ENCODE measurements at regions not wholly inside any gene's neighbourhood (a gene's known extent, or its start where the extent isn't known, plus 50 kb on each side); places are given as distances from the start of the nearest gene placed in this dataset.
A peak's percentile ranks its signal among the peaks of the same experiment; 100 is the strongest.

DNA sequence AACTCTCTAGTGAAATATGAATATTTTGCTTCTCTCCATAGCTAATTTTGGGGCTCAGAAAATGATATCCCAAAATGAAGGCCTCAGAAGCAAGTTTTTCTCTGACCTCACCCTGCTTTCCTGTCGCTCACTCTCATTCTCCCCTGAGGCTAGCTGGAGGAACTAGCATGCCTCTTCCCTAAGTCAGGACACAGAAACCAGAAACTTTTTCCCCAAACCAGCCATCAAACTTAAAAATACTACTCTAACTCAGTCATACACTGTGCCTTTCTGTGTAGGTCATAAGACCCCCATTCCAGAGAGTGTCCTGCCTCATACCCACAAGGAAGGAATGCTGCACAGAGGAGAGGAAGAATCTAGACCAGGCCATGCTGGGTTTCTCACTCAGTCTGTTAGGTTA lies 329.6 kb downstream of the PCDH20 start:
- Mint-ChIP-seq H3K27me3 (ENCODE audit: low read depth) (peaks cover 9% of the 10 kb centered on the region; the same call in 1 of the 2 replicates), H3K4me1 (peaks cover 66% of the 10 kb centered on the region), H3K27ac (peak overlapping the region; percentile 87), H3K4me3 (no peak overlapping the region), H3K36me3 (peaks cover 20% of the 10 kb centered on the region), H3K9me3 (peaks cover 25% of the 10 kb centered on the region)
- CTCF ChIA-PET = no interaction called here
- POLR2A ChIA-PET = no interaction called here
- peak; percentile 47 for ATAC-seq
- TF ChIP-seq, protein P1, sequence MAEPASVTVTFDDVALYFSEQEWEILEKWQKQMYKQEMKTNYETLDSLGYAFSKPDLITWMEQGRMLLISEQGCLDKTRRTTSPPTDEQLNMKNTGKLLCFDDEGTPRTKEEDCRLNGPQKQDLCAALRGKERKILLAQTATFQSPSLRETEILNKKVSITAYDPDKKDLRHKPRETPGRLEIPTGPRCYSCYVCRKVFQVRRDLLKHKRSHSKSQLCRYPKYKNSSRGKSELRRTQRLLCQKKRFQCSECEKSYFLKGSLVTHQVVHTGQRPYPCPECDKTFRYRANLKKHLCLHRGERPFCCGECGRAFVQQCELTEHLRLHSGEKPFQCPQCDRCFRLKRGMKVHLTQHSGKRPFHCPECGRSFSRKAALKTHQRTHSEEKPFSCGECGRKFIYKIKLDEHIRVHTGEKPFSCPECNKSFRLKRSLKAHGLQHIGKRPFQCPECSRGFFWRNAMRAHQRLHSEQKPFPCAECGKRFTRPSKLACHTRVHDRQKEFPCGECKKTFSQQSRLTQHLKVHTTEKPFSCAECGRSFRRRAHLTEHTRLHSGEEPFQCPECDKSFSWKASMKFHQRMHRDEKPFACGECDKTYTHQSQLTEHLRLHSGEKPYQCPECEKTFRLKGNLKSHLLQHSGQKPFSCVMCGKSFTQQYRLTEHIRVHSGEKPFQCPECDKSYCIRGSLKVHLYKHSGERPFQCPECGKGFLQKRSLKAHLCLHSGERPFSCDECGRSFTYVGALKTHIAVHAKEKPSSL (CRISPR knock-in tag; conservative IDR thresholded peaks at IDR 0.05) = no peak
- TF ChIP-seq CBFB (CRISPR knock-in tag; IDR thresholded peaks at IDR 0.05; ENCODE audit: low read depth) = no peak
- no peak for TF ChIP-seq SMAD3 (CRISPR knock-in tag; IDR thresholded peaks at IDR 0.05; ENCODE audit: borderline replicate concordance)
- TF ChIP-seq, protein P2, sequence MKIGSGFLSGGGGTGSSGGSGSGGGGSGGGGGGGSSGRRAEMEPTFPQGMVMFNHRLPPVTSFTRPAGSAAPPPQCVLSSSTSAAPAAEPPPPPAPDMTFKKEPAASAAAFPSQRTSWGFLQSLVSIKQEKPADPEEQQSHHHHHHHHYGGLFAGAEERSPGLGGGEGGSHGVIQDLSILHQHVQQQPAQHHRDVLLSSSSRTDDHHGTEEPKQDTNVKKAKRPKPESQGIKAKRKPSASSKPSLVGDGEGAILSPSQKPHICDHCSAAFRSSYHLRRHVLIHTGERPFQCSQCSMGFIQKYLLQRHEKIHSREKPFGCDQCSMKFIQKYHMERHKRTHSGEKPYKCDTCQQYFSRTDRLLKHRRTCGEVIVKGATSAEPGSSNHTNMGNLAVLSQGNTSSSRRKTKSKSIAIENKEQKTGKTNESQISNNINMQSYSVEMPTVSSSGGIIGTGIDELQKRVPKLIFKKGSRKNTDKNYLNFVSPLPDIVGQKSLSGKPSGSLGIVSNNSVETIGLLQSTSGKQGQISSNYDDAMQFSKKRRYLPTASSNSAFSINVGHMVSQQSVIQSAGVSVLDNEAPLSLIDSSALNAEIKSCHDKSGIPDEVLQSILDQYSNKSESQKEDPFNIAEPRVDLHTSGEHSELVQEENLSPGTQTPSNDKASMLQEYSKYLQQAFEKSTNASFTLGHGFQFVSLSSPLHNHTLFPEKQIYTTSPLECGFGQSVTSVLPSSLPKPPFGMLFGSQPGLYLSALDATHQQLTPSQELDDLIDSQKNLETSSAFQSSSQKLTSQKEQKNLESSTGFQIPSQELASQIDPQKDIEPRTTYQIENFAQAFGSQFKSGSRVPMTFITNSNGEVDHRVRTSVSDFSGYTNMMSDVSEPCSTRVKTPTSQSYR (CRISPR knock-in tag; IDR thresholded peaks at IDR 0.05) = no peak
- DNase-seq (ENCODE audit: low spot score) = no peak

DNA sequence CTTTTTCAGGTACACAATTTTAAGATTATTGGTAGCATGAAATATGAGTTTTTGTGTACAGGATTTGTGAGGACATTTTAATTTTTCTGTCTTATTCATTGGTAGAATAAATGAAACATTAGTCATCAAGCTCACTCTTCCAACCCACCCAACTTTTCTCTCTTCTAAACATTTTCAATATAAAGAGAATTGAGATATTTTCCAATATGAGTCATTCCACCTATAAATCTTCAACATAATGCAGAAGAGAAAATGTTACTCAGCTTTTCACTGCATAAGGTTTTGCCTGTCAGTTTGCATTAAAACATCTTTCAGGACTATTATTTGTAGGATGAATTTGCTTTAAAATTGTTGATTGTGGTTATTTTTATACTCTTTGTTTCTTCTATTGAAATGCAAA lies 330.7 kb downstream of the PCDH20 start:
- Mint-ChIP-seq H3K4me1 (peaks cover 67% of the 10 kb centered on the region), H3K4me3 (no peak overlapping the region), H3K27ac (peak overlapping the region; percentile 77), H3K9me3 (peaks cover 31% of the 10 kb centered on the region), H3K36me3 (peaks cover 19% of the 10 kb centered on the region), H3K27me3 (ENCODE audit: low read depth) (peaks cover 9% of the 10 kb centered on the region; the same call in 1 of the 2 replicates)
- CTCF ChIA-PET = no interaction called here
- POLR2A ChIA-PET = no interaction called here
- ATAC-seq (no peak), DNase-seq (ENCODE audit: low spot score) (no peak)
- no peak for TF ChIP-seq NR3C1 (CRISPR knock-in tag; conservative IDR thresholded peaks at IDR 0.05; ENCODE audit: low read depth)
- TF ChIP-seq, protein P3, sequence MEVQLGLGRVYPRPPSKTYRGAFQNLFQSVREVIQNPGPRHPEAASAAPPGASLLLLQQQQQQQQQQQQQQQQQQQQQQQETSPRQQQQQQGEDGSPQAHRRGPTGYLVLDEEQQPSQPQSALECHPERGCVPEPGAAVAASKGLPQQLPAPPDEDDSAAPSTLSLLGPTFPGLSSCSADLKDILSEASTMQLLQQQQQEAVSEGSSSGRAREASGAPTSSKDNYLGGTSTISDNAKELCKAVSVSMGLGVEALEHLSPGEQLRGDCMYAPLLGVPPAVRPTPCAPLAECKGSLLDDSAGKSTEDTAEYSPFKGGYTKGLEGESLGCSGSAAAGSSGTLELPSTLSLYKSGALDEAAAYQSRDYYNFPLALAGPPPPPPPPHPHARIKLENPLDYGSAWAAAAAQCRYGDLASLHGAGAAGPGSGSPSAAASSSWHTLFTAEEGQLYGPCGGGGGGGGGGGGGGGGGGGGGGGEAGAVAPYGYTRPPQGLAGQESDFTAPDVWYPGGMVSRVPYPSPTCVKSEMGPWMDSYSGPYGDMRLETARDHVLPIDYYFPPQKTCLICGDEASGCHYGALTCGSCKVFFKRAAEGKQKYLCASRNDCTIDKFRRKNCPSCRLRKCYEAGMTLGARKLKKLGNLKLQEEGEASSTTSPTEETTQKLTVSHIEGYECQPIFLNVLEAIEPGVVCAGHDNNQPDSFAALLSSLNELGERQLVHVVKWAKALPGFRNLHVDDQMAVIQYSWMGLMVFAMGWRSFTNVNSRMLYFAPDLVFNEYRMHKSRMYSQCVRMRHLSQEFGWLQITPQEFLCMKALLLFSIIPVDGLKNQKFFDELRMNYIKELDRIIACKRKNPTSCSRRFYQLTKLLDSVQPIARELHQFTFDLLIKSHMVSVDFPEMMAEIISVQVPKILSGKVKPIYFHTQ (CRISPR knock-in tag; IDR thresholded peaks at IDR 0.05) = no peak
- no peak for TF ChIP-seq SP1 (CRISPR knock-in tag; conservative IDR thresholded peaks at IDR 0.05)

DNA sequence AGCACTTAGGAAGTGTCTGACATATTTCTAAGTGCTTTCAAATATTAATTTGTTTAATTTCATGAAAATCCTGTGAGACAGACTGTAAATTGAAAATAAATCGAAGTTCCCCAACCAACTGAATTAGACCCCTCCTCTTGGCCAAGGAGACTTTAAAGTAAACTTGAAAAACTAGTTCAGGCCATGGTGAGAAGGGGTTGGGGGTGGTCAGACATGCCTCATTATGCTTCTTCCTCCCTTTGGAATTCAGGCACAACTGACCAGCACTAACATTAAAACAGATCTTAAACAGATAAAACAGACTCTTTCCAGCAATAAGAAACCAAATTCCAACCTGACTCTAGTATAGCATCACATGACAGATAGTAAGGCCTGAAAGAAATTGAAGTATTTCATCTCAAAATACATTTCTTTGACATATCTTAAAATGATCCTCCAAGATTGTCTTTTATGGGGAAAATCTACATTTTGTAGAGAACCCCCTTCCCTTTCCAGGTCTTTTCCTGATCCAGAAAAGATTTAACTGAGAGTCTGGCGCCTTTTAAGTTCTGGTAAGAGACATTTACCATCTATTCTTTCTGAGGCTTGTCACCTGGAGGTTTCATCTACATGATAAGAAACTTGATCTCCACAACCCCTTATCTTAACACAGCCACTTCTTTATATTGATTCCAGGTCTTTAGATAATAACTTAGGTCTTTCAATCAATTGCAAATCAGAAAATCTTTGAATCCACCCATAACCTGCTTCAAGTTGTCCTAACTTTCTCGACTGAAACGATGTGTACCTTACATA lies 336.5 kb downstream of the PCDH20 start:
- H3K27me3 Mint-ChIP-seq (ENCODE audit: low read depth) = no peaks in the 10 kb centered on the region
- no peak for TF ChIP-seq TEAD1 (CRISPR knock-in tag; IDR thresholded peaks at IDR 0.05)
- POLR2A ChIA-PET = no interaction called here
- H3K4me3 Mint-ChIP-seq = no peak overlapping the region
- peaks cover 7% of the 10 kb centered on the region for H3K36me3 Mint-ChIP-seq
- no peak for DNase-seq (ENCODE audit: low spot score)
- peak; percentile 64 for ATAC-seq
- H3K9me3 Mint-ChIP-seq = peaks cover 41% of the 10 kb centered on the region
- CTCF ChIA-PET = no interaction called here
- peak overlapping the region; percentile 42 for H3K27ac Mint-ChIP-seq
- peaks cover 36% of the 10 kb centered on the region for H3K4me1 Mint-ChIP-seq

DNA sequence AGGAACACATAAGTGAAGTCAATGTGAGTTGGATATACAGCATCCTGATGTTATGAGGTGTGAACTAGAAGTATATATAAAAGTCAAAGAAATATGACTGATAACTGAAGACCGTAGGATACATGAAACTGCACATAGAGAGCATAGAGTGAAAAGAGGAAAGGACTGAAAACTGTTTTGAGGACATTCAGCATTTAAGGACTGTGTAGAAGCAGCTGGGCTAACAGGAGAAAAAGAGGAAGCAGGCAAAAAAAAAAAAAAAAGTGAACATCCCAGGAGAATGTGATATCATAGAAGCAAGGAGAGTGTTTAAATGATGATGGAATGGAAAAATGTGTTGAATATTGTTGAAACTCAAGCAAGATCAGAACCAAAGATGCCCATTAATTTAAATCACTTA lies 363.5 kb downstream of the PCDH20 start:
- ChIA-PET POLR2A (no interaction called here), CTCF (interaction anchor here (1.0 kb wide), 1 partner anchor 9 kb away, joined by 4 read pairs; no protein-coding TSS in a partner anchor)
- H3K4me3 Mint-ChIP-seq = no peak overlapping the region
- no peaks in the 10 kb centered on the region for H3K9me3 Mint-ChIP-seq
- H3K4me1 Mint-ChIP-seq = peaks cover 6% of the 10 kb centered on the region
- H3K27ac Mint-ChIP-seq = no peak overlapping the region
- ATAC-seq (no peak), DNase-seq (ENCODE audit: low spot score) (no peak)
- no peaks in the 10 kb centered on the region for H3K27me3 Mint-ChIP-seq (ENCODE audit: low read depth)
- no peaks in the 10 kb centered on the region for H3K36me3 Mint-ChIP-seq
- TF ChIP-seq, protein P4, sequence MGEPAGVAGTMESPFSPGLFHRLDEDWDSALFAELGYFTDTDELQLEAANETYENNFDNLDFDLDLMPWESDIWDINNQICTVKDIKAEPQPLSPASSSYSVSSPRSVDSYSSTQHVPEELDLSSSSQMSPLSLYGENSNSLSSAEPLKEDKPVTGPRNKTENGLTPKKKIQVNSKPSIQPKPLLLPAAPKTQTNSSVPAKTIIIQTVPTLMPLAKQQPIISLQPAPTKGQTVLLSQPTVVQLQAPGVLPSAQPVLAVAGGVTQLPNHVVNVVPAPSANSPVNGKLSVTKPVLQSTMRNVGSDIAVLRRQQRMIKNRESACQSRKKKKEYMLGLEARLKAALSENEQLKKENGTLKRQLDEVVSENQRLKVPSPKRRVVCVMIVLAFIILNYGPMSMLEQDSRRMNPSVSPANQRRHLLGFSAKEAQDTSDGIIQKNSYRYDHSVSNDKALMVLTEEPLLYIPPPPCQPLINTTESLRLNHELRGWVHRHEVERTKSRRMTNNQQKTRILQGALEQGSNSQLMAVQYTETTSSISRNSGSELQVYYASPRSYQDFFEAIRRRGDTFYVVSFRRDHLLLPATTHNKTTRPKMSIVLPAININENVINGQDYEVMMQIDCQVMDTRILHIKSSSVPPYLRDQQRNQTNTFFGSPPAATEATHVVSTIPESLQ (CRISPR knock-in tag; IDR thresholded peaks at IDR 0.05) = no peak
- TF ChIP-seq, protein P5, sequence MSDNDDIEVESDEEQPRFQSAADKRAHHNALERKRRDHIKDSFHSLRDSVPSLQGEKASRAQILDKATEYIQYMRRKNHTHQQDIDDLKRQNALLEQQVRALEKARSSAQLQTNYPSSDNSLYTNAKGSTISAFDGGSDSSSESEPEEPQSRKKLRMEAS (CRISPR knock-in tag; IDR thresholded peaks at IDR 0.05) = no peak
- TF ChIP-seq, protein P6, sequence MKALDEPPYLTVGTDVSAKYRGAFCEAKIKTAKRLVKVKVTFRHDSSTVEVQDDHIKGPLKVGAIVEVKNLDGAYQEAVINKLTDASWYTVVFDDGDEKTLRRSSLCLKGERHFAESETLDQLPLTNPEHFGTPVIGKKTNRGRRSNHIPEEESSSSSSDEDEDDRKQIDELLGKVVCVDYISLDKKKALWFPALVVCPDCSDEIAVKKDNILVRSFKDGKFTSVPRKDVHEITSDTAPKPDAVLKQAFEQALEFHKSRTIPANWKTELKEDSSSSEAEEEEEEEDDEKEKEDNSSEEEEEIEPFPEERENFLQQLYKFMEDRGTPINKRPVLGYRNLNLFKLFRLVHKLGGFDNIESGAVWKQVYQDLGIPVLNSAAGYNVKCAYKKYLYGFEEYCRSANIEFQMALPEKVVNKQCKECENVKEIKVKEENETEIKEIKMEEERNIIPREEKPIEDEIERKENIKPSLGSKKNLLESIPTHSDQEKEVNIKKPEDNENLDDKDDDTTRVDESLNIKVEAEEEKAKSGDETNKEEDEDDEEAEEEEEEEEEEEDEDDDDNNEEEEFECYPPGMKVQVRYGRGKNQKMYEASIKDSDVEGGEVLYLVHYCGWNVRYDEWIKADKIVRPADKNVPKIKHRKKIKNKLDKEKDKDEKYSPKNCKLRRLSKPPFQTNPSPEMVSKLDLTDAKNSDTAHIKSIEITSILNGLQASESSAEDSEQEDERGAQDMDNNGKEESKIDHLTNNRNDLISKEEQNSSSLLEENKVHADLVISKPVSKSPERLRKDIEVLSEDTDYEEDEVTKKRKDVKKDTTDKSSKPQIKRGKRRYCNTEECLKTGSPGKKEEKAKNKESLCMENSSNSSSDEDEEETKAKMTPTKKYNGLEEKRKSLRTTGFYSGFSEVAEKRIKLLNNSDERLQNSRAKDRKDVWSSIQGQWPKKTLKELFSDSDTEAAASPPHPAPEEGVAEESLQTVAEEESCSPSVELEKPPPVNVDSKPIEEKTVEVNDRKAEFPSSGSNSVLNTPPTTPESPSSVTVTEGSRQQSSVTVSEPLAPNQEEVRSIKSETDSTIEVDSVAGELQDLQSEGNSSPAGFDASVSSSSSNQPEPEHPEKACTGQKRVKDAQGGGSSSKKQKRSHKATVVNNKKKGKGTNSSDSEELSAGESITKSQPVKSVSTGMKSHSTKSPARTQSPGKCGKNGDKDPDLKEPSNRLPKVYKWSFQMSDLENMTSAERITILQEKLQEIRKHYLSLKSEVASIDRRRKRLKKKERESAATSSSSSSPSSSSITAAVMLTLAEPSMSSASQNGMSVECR (CRISPR knock-in tag; IDR thresholded peaks at IDR 0.05; ENCODE audit: borderline replicate concordance) = no peak
- no peak for TF ChIP-seq OVOL2 (CRISPR knock-in tag; IDR thresholded peaks at IDR 0.05; ENCODE audit: borderline replicate concordance)

Measured in WTC11 (cell line).